ENCODE measurements at regions not wholly inside any gene's neighbourhood (a gene's known extent, or its start where the extent isn't known, plus 50 kb on each side); places are given as distances from the start of the nearest gene placed in this dataset.

DNA sequence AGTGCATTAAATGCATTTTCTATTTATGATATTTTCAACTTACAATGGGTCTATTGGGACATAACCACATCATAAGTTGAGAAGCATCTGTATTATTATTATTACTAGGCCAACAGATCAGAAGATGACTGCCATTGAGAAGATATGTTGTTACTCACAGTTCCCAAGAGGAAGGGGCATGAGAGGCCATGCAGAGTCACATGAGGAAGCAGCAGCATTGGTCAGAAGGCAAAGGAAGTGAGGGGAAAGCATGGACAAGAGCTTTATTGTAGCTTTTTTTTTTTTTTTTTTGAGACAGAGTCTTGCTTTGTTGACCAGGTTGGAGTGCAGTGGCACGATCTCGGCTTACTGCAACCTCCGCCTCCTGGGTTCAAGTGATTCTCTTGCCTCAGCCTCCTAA, 66.2 kb upstream of the LCLAT1 start:
- Histone ChIP-seq H3K79me2 (ENCODE audit: insufficient read depth, low read length) (no peaks in the 10 kb centered on the region), H2AFZ (ENCODE audit: low read depth, low read length, severe bottlenecking) (no peak overlapping the region), H3F3A (ENCODE audit: insufficient read depth) (no peaks in the 10 kb centered on the region), H3K4me3 (ENCODE audit: insufficient read depth, low read length, poor library complexity, severe bottlenecking) (no peak overlapping the region), H3K9me3 (ENCODE audit: insufficient read depth, low read length) (no peaks in the 10 kb centered on the region), H3K9me2 (replicated peaks; ENCODE audit: insufficient read depth, low read length) (no peaks in the 10 kb centered on the region; the same call in 1 of the 2 replicates), H3K9ac (ENCODE audit: low read length) (no peak overlapping the region), H3K27ac (ENCODE audit: low read depth, low read length) (no peak overlapping the region), H3K4me2 (ENCODE audit: low read depth, low read length, poor library complexity, severe bottlenecking) (no peak overlapping the region), H3K36me3 (ENCODE audit: low read length) (no peaks in the 10 kb centered on the region), H3K27me3 (ENCODE audit: low read length) (no peaks in the 10 kb centered on the region), H4K20me1 (ENCODE audit: low read depth, low read length) (no peaks in the 10 kb centered on the region)
- TF ChIP-seq CTCF (IDR thresholded peaks at IDR 0.05; ENCODE audit: insufficient read depth, low read length, poor library complexity, severe bottlenecking) (no peak), EZH2phosphoT487 (conservative IDR thresholded peaks at IDR 0.05; ENCODE audit: low read length) (no peak)

DNA sequence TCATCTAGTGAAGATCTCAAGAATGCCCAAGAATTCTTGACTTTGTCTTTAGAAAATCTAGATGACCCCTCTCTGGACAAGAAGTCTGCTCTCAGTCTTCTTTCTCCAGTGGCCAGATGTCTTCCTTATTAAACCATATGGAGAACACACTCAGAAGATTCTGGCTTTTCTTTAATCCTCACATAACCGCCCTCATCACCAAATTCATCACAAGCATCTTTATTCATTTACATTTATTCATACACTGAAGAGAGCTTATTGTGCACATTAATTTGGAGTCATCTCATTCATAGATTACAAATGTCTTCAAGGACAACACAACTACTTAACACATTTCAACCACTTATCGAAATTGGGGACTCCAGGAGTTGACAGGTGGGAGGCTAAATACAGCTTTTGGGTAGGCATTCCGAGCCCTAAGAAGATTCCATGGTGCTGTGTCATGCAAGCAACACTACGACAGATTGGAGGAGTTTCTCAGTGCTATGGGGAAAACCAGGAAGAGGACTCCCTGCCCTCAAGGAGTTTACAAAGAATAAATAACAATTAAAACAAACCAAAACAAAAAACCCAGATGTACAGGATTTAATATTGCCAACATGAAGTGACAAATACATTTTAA, 64.8 kb upstream of the LCLAT1 start:
- Histone ChIP-seq H3K9me3 (ENCODE audit: insufficient read depth, low read length) (no peaks in the 10 kb centered on the region), H2AFZ (ENCODE audit: low read depth, low read length, severe bottlenecking) (no peak overlapping the region), H3K36me3 (ENCODE audit: low read length) (no peaks in the 10 kb centered on the region), H3F3A (ENCODE audit: insufficient read depth) (no peaks in the 10 kb centered on the region), H4K20me1 (ENCODE audit: low read depth, low read length) (no peaks in the 10 kb centered on the region), H3K9me2 (replicated peaks; ENCODE audit: insufficient read depth, low read length) (no peaks in the 10 kb centered on the region; the same call in 1 of the 2 replicates), H3K27me3 (ENCODE audit: low read length) (no peaks in the 10 kb centered on the region), H3K4me3 (ENCODE audit: insufficient read depth, low read length, poor library complexity, severe bottlenecking) (no peak overlapping the region), H3K27ac (ENCODE audit: low read depth, low read length) (no peak overlapping the region), H3K9ac (ENCODE audit: low read length) (no peak overlapping the region), H3K79me2 (ENCODE audit: insufficient read depth, low read length) (no peaks in the 10 kb centered on the region), H3K4me2 (ENCODE audit: low read depth, low read length, poor library complexity, severe bottlenecking) (no peak overlapping the region)
- TF ChIP-seq CTCF (IDR thresholded peaks at IDR 0.05; ENCODE audit: insufficient read depth, low read length, poor library complexity, severe bottlenecking), result no peak
- no peak for TF ChIP-seq EZH2phosphoT487 (conservative IDR thresholded peaks at IDR 0.05; ENCODE audit: low read length)

DNA sequence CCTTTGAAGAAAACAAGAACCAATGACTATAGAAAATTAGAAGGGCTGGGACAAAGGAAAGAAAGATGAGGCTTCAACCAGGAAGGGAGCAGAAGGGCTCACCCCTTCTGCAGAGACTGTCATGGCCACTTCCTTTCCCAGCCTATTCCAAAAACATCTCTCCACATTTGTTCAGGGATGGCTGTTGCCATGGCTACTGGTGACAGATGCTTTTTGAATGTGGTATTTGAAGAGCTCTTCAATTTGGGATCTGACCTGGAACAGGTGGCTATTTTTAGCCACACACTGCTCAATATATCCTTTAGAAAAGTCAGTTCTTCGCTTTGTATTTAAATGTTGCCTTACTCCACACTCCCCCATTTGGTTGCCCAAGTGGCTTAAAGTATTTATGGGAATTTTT, 64.1 kb upstream of the LCLAT1 start:
- Histone ChIP-seq H2AFZ (ENCODE audit: low read depth, low read length, severe bottlenecking) (no peak overlapping the region), H3K27me3 (ENCODE audit: low read length) (no peaks in the 10 kb centered on the region), H3K36me3 (ENCODE audit: low read length) (no peaks in the 10 kb centered on the region), H3F3A (ENCODE audit: insufficient read depth) (no peaks in the 10 kb centered on the region), H4K20me1 (ENCODE audit: low read depth, low read length) (no peaks in the 10 kb centered on the region), H3K27ac (ENCODE audit: low read depth, low read length) (no peak overlapping the region), H3K9me3 (ENCODE audit: insufficient read depth, low read length) (no peaks in the 10 kb centered on the region), H3K4me3 (ENCODE audit: insufficient read depth, low read length, poor library complexity, severe bottlenecking) (no peak overlapping the region), H3K9ac (ENCODE audit: low read length) (no peak overlapping the region), H3K79me2 (ENCODE audit: insufficient read depth, low read length) (no peaks in the 10 kb centered on the region), H3K9me2 (replicated peaks; ENCODE audit: insufficient read depth, low read length) (no peaks in the 10 kb centered on the region; the same call in 1 of the 2 replicates), H3K4me2 (ENCODE audit: low read depth, low read length, poor library complexity, severe bottlenecking) (no peak overlapping the region)
- TF ChIP-seq CTCF (IDR thresholded peaks at IDR 0.05; ENCODE audit: insufficient read depth, low read length, poor library complexity, severe bottlenecking) (no peak), EZH2phosphoT487 (conservative IDR thresholded peaks at IDR 0.05; ENCODE audit: low read length) (no peak)
